ENCODE measurements at regions not wholly inside any gene's neighbourhood (a gene's known extent, or its start where the extent isn't known, plus 50 kb on each side); places are given as distances from the start of the nearest gene placed in this dataset.

DNA sequence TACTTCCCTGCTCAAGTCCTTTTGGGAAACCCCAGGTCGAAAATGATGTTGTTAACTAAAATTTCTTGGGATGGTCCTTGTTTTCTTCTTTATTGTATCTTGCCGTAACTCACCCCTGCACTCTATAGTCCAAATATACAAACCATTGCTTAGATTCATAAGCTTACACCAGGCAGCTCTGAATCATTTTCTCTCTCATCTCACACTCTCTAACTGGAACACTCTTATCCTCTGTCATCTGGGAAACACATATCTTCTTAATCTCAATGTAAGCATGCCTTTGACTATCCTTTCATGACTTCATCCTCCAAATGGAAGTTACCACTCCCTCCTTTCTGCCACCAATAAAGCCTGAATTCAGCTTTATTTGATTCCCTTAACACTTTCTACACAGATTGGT lies 175.8 kb upstream of the ANK3 start:
- no peaks in the 10 kb centered on the region for H3K79me2 ChIP-seq (ENCODE audit: control insufficient read depth, insufficient read depth, low read length)
- no peaks in the 10 kb centered on the region for H3K9me3 ChIP-seq (replicated peaks; ENCODE audit: control insufficient read depth, insufficient read depth, low read depth, low read length)
- no peaks in the 10 kb centered on the region; a peak in 1 of 5 replicates for H3K27me3 ChIP-seq (ENCODE audit: control insufficient read depth in 2 of 2, insufficient read depth in 2 of 2, low read length in 2 of 2)
- in situ Hi-C loops (cut with MboI) (no loop called here), intact Hi-C loops (cut with micrococcal nuclease) (no loop called here)
- H3K9ac ChIP-seq (ENCODE audit: insufficient read depth in 1 of 2, low read depth in 2 of 2, low read length in 2 of 2) = no peak overlapping the region
- H3K9me1 ChIP-seq (ENCODE audit: control insufficient read depth, insufficient read depth, low read length) = no peaks in the 10 kb centered on the region
- BruUV-seq (replicated peaks) = no TSS peak
- H3K4me2 ChIP-seq (ENCODE audit: insufficient read depth, low read length) = no peak overlapping the region
- 11% methylated on average over 2 of the region's 2 CpGs for WGBS (ENCODE audit: insufficient coverage, low coverage, missing lambda C conversion rate)
- TF ChIP-seq, protein P1, sequence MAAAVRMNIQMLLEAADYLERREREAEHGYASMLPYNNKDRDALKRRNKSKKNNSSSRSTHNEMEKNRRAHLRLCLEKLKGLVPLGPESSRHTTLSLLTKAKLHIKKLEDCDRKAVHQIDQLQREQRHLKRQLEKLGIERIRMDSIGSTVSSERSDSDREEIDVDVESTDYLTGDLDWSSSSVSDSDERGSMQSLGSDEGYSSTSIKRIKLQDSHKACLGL (CRISPR knock-in tag; IDR thresholded peaks at IDR 0.05; ENCODE audit: borderline replicate concordance, poor library complexity, severe bottlenecking) = no peak
- TF ChIP-seq BRCA1 (IDR thresholded peaks at IDR 0.05) = no peak
- no peak for TF ChIP-seq BRCA1 (CRISPR knock-in tag; IDR thresholded peaks at IDR 0.05)
- no peak for TF ChIP-seq NFE2 (IDR thresholded peaks at IDR 0.05; ENCODE audit: low read depth)
- TF ChIP-seq NFE2L1 (tag; IDR thresholded peaks at IDR 0.05; ENCODE audit: borderline replicate concordance, low read depth) = no peak
- H4K20me1 ChIP-seq (replicated peaks; ENCODE audit: control insufficient read depth, insufficient read depth, low read length) = no peaks in the 10 kb centered on the region
- no peak for DNase-seq (ENCODE audit: extremely low read depth in 1 of 4, low spot score in 3 of 4)
- H3K27ac ChIP-seq (ENCODE audit: extremely low read depth, low read depth, low read length) = no peak overlapping the region
- H3K4me1 ChIP-seq (replicated peaks in 1 of 2; ENCODE audit: control insufficient read depth in 2 of 2, insufficient read depth in 2 of 2, low read length in 2 of 2) = no peaks in the 10 kb centered on the region
- H3K36me3 ChIP-seq (ENCODE audit: control insufficient read depth, insufficient read depth, low read length) = no peaks in the 10 kb centered on the region
- FAIRE-seq = no peak
- ATAC-seq = no peak
- CTCF ChIA-PET (ENCODE audit: low intra/inter-chr PET ratio) = no interaction called here
- POLR2A ChIA-PET = no interaction called here
- no peak overlapping the region for H2AFZ ChIP-seq (ENCODE audit: low read depth, low read length)
- no peak overlapping the region for H3K4me3 ChIP-seq

DNA sequence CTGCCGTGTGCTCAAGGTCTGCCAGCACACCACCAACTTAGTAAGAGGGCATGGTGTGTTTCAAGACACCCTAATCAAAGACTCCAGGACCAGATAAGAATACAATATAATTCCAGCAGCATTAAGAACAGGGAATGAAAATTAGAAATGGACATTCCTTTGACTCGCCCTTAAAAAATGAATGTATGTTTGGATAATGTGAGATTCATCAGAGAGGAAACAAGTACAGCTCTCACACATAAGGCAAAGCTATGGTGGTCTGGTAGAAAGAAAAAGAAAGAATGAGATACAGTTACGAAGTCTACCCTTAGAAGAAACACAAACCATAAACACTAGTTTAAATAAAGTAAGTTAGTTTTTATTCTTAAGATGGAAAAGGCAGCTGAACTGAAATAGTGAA lies 174.8 kb upstream of the ANK3 start:
- intact Hi-C loops (cut with micrococcal nuclease) (no loop called here), in situ Hi-C loops (cut with MboI) (no loop called here)
- no peaks in the 10 kb centered on the region for H3K4me1 ChIP-seq (replicated peaks in 1 of 2; ENCODE audit: control insufficient read depth in 2 of 2, insufficient read depth in 2 of 2, low read length in 2 of 2)
- no peak overlapping the region for H2AFZ ChIP-seq (ENCODE audit: low read depth, low read length)
- H3K9me3 ChIP-seq (replicated peaks; ENCODE audit: control insufficient read depth, insufficient read depth, low read depth, low read length) = no peaks in the 10 kb centered on the region
- H4K20me1 ChIP-seq (replicated peaks; ENCODE audit: control insufficient read depth, insufficient read depth, low read length) = no peaks in the 10 kb centered on the region
- no peaks in the 10 kb centered on the region for H3K36me3 ChIP-seq (ENCODE audit: control insufficient read depth, insufficient read depth, low read length)
- H3K79me2 ChIP-seq (ENCODE audit: control insufficient read depth, insufficient read depth, low read length) = no peaks in the 10 kb centered on the region
- DNase-seq (ENCODE audit: extremely low read depth in 1 of 4, low spot score in 3 of 4) (no peak), ATAC-seq (no peak), FAIRE-seq (no peak)
- POLR2A ChIA-PET = no interaction called here
- CTCF ChIA-PET (ENCODE audit: low intra/inter-chr PET ratio) = no interaction called here
- H3K9ac ChIP-seq (ENCODE audit: insufficient read depth in 1 of 2, low read depth in 2 of 2, low read length in 2 of 2) = no peak overlapping the region
- 0% methylated on average over 3 of the region's 3 CpGs for WGBS (ENCODE audit: insufficient coverage, low coverage, missing lambda C conversion rate)
- H3K27ac ChIP-seq (ENCODE audit: extremely low read depth, low read depth, low read length) = no peak overlapping the region
- H3K4me2 ChIP-seq (ENCODE audit: insufficient read depth, low read length) = no peak overlapping the region
- no peaks in the 10 kb centered on the region for H3K9me1 ChIP-seq (ENCODE audit: control insufficient read depth, insufficient read depth, low read length)
- H3K4me3 ChIP-seq = no peak overlapping the region
- no TSS peak for BruUV-seq (replicated peaks)
- H3K27me3 ChIP-seq (ENCODE audit: control insufficient read depth in 2 of 2, insufficient read depth in 2 of 2, low read length in 2 of 2) = no peaks in the 10 kb centered on the region; a peak in 1 of 5 replicates
- TF ChIP-seq RBM39 (optimal IDR thresholded peaks at IDR 0.05; ENCODE audit: low read depth, low read length) (no peak), ZNF124 (CRISPR knock-in tag; IDR thresholded peaks at IDR 0.05) (no peak), ZNF830 (CRISPR knock-in tag; IDR thresholded peaks at IDR 0.05) (no peak), RBM15 (IDR thresholded peaks at IDR 0.05; ENCODE audit: insufficient read depth, low read length) (no peak), ZKSCAN8 (CRISPR knock-in tag; IDR thresholded peaks at IDR 0.05) (no peak), ZNF584 (CRISPR knock-in tag; IDR thresholded peaks at IDR 0.05; ENCODE audit: low read depth) (no peak), ELK3 (CRISPR knock-in tag; IDR thresholded peaks at IDR 0.05) (no peak), RFX5 (IDR thresholded peaks at IDR 0.05; ENCODE audit: low read depth, low read length) (no peak), SREBF1 (IDR thresholded peaks at IDR 0.05; ENCODE audit: borderline replicate concordance, low read depth, low read length) (no peak), NFATC3 (IDR thresholded peaks at IDR 0.05) (no peak)
- TF ChIP-seq, protein P2, sequence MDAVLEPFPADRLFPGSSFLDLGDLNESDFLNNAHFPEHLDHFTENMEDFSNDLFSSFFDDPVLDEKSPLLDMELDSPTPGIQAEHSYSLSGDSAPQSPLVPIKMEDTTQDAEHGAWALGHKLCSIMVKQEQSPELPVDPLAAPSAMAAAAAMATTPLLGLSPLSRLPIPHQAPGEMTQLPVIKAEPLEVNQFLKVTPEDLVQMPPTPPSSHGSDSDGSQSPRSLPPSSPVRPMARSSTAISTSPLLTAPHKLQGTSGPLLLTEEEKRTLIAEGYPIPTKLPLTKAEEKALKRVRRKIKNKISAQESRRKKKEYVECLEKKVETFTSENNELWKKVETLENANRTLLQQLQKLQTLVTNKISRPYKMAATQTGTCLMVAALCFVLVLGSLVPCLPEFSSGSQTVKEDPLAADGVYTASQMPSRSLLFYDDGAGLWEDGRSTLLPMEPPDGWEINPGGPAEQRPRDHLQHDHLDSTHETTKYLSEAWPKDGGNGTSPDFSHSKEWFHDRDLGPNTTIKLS (IDR thresholded peaks at IDR 0.05; ENCODE audit: borderline replicate concordance, low read depth) = no peak
